GM12878 (cell line): ENCODE measurements at regions not wholly inside any gene's neighbourhood (a gene's known extent, or its start where the extent isn't known, plus 50 kb on each side); places are given as distances from the start of the nearest gene placed in this dataset.
A peak's percentile ranks its signal among the peaks of the same experiment; 100 is the strongest.

ENCODE experiments used
- BMI1 ChIP-seq: fragments of 450-650 bp; IDR thresholded peaks from 2 replicates; pipeline ENCODE4 v1.6.1; 2016; ENCODE audit warnings: mild to moderate bottlenecking, moderate library complexity, borderline replicate concordance
- FOXK2 ChIP-seq: fragments of 450-650 bp; IDR thresholded peaks from 2 replicates; pipeline ENCODE4 v1.6.1; 2017; ENCODE audit warnings: mild to moderate bottlenecking, moderate library complexity
- GATAD2B ChIP-seq: fragments of 450-650 bp; conservative IDR thresholded peaks from 2 replicates; pipeline ENCODE4 v1.6.1; 2017; ENCODE audit warnings: low read depth, mild to moderate bottlenecking, moderate library complexity
- MEF2B ChIP-seq: fragments of 450-650 bp; IDR thresholded peaks from 2 replicates; pipeline ENCODE4 v1.6.1; 2018; ENCODE audit warnings: mild to moderate bottlenecking, moderate library complexity; ENCODE audit not compliant: partially characterized antibody, poor library complexity, severe bottlenecking
- MYB ChIP-seq: fragments of 150-350 bp; IDR thresholded peaks from 2 replicates; pipeline ENCODE4 v1.6.1; 2014; ENCODE audit warnings: mild to moderate bottlenecking, low read depth, low read length, borderline replicate concordance
- NFYA ChIP-seq: IDR thresholded peaks from 2 replicates; pipeline ENCODE4 v1.6.1; 2011; ENCODE audit warnings: low read depth, mild to moderate bottlenecking, low read length, improper control_type of control experiment, borderline replicate concordance
- NKRF ChIP-seq: fragments of 450-650 bp; conservative IDR thresholded peaks from 2 replicates; pipeline ENCODE4 v1.6.1; 2017; ENCODE audit warnings: mild to moderate bottlenecking, moderate library complexity
- NR2F1 ChIP-seq: fragments of 450-650 bp; conservative IDR thresholded peaks from 2 replicates; pipeline ENCODE4 v1.6.1; 2017; ENCODE audit warnings: mild to moderate bottlenecking
- RELB ChIP-seq: fragments of 450-650 bp; IDR thresholded peaks from 2 replicates; pipeline ENCODE4 v1.6.1; 2017; ENCODE audit warnings: low read depth, mild to moderate bottlenecking, moderate library complexity
- SRF ChIP-seq, 2 experiments: IDR thresholded peaks; 2 replicates each; pipeline ENCODE4 v1.6.1; 2011; ENCODE audit warnings: low read depth in 2 of 2, low read length in 2 of 2, mild to moderate bottlenecking in 1 of 2, moderate library complexity in 1 of 2

DNA sequence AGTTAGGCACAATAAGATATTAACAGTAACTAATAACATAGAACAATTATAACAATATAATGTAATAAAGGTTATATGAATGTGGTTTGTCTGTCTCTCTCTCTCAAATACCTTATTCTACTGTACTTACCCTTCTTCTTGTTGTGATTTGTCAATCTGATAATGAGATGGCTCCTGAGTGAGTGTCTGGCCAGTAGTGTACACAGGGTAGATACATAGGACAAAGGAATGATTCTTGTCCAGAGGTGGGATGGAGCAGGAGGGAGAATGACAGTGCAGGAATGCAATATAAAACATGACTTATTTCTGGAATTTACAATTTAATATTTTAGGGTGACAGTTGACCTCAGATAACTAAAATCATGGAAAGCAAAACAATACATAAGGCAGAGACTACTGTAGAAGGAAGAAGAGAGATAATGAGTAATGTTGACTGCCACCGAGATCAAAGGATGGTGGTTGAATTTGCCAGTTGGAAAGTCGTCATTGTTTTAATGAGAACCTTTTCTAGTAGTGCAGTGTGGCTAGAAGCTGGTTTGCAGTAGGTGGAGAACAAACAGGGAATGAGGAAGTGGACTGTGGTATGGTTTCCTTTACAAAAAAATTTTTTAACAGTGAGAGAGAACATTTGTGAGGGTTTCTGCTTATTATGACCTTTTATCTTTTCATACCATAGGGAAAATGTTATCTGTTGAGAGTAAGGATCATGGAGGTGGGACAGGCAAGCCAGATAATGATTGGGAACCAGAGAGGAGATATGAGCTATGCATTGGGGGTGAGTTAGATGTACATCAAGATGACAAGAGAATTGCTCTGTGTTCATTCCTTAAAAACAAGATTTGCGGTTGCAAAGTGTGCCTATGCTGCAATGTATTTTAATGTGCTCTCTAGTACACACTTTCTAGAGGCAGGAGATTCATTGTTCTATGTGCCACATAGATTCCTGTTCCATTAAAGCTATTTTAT lies 458.3 kb downstream of the BTG1 start (continued):
- TF ChIP-seq NFYA (no peak), SRF (IDR thresholded peaks at IDR 0.05; ENCODE audit: low read depth in 2 of 2, low read length in 2 of 2) (no peak), NR2F1 (peak; percentile 54; the same call in 1 of the 2 replicates), BMI1 (peak; percentile 86), GATAD2B (0 out of 2 replicates have a peak, but pooled peaks have one; percentile 29), MYB (0 out of 2 replicates have a peak, but pooled peaks have one; percentile 65), NKRF (no peak), FOXK2 (no peak), RELB (peak; percentile 54; the same call in 1 of the 2 replicates), MEF2B (peak; percentile 37)
